ENCODE measurements at regions not wholly inside any gene's neighbourhood (a gene's known extent, or its start where the extent isn't known, plus 50 kb on each side); places are given as distances from the start of the nearest gene placed in this dataset.

- no peaks in the 10 kb centered on the region for H3K36me3 ChIP-seq (ENCODE audit: insufficient read depth, low read length)
- no peak overlapping the region for H3K27ac ChIP-seq (ENCODE audit: low read length)
- H3K27me3 ChIP-seq (ENCODE audit: insufficient read depth, low read depth, low read length), result no peaks in the 10 kb centered on the region
- no peaks in the 10 kb centered on the region for H4K20me1 ChIP-seq (ENCODE audit: insufficient read depth)
- no peaks in the 10 kb centered on the region for H3K9me2 ChIP-seq (ENCODE audit: insufficient read depth, low read length)
- no peak overlapping the region for H2AFZ ChIP-seq (ENCODE audit: low read depth, low read length)
- H3K4me3 ChIP-seq (ENCODE audit: low read length), result no peak overlapping the region
- H3K9ac ChIP-seq (ENCODE audit: low read length), result no peak overlapping the region
- no peaks in the 10 kb centered on the region for H3K79me2 ChIP-seq (replicated peaks; ENCODE audit: insufficient read depth, low read length)
- no peaks in the 10 kb centered on the region for H3F3A ChIP-seq (ENCODE audit: insufficient read depth, low read length, poor library complexity, severe bottlenecking)
- H3K9me3 ChIP-seq (ENCODE audit: low read length), result no peaks in the 10 kb centered on the region
- TF ChIP-seq SMC3 (conservative IDR thresholded peaks at IDR 0.05; ENCODE audit: poor library complexity), result no peak
- no peak for TF ChIP-seq TAF1 (IDR thresholded peaks at IDR 0.05; ENCODE audit: low read depth)
- TF ChIP-seq POLR2AphosphoS5 (IDR thresholded peaks at IDR 0.05), result no peak
- no peak for TF ChIP-seq CTCF (IDR thresholded peaks at IDR 0.05; ENCODE audit: poor library complexity, severe bottlenecking)
- no peak for TF ChIP-seq EP300 (conservative IDR thresholded peaks at IDR 0.05; ENCODE audit: poor library complexity, severe bottlenecking)
- TF ChIP-seq RAD21 (conservative IDR thresholded peaks at IDR 0.05), result no peak
- TF ChIP-seq MXI1 (conservative IDR thresholded peaks at IDR 0.05; ENCODE audit: poor library complexity, severe bottlenecking), result no peak
- no peak for TF ChIP-seq EZH2 (IDR thresholded peaks at IDR 0.05; ENCODE audit: borderline replicate concordance, insufficient read depth, low read length, poor library complexity, severe bottlenecking)
- TF ChIP-seq REST (IDR thresholded peaks at IDR 0.05; ENCODE audit: borderline replicate concordance), result no peak
- no peak overlapping the region for H3K4me2 ChIP-seq (ENCODE audit: low read length)
Observed at GRCh38 chr10:131847241-131847783, 53.5 kb upstream of the PPP2R2D start.

GRCh38 chr10:131848296-131848695 is 52.5 kb upstream of the PPP2R2D start:
- H3K27me3 ChIP-seq (ENCODE audit: insufficient read depth, low read depth, low read length), result no peaks in the 10 kb centered on the region
- H3K27ac ChIP-seq (ENCODE audit: low read length), result no peak overlapping the region
- TF ChIP-seq EP300 (conservative IDR thresholded peaks at IDR 0.05; ENCODE audit: poor library complexity, severe bottlenecking) (no peak), REST (IDR thresholded peaks at IDR 0.05; ENCODE audit: borderline replicate concordance) (no peak), MXI1 (conservative IDR thresholded peaks at IDR 0.05; ENCODE audit: poor library complexity, severe bottlenecking) (no peak), SMC3 (conservative IDR thresholded peaks at IDR 0.05; ENCODE audit: poor library complexity) (no peak), POLR2AphosphoS5 (IDR thresholded peaks at IDR 0.05) (no peak), TAF1 (IDR thresholded peaks at IDR 0.05; ENCODE audit: low read depth) (no peak), RAD21 (conservative IDR thresholded peaks at IDR 0.05) (no peak), CTCF (IDR thresholded peaks at IDR 0.05; ENCODE audit: poor library complexity, severe bottlenecking) (no peak)
- H3K4me2 ChIP-seq (ENCODE audit: low read length), result no peak overlapping the region
- no peaks in the 10 kb centered on the region for H3K9me3 ChIP-seq (ENCODE audit: low read length)
- no peaks in the 10 kb centered on the region for H3K9me2 ChIP-seq (ENCODE audit: insufficient read depth, low read length)
- no peak overlapping the region for H3K9ac ChIP-seq (ENCODE audit: low read length)
- no peaks in the 10 kb centered on the region for H3F3A ChIP-seq (ENCODE audit: insufficient read depth, low read length, poor library complexity, severe bottlenecking)
- no peaks in the 10 kb centered on the region for H4K20me1 ChIP-seq (ENCODE audit: insufficient read depth)
- H3K4me3 ChIP-seq (ENCODE audit: low read length), result no peak overlapping the region
- no peaks in the 10 kb centered on the region for H3K36me3 ChIP-seq (ENCODE audit: insufficient read depth, low read length)
- H2AFZ ChIP-seq (ENCODE audit: low read depth, low read length), result no peak overlapping the region
- no peaks in the 10 kb centered on the region for H3K79me2 ChIP-seq (replicated peaks; ENCODE audit: insufficient read depth, low read length)
